DLD1 (cell line): ENCODE measurements at regions not wholly inside any gene's neighbourhood (a gene's known extent, or its start where the extent isn't known, plus 50 kb on each side); places are given as distances from the start of the nearest gene placed in this dataset.

Source experiments
- in situ Hi-C: cut with HindIII; loops from 2 replicates; pipeline ENCODE4 v1.10.0; 2017; ENCODE audit warnings: low sequenced_read_pairs

DNA sequence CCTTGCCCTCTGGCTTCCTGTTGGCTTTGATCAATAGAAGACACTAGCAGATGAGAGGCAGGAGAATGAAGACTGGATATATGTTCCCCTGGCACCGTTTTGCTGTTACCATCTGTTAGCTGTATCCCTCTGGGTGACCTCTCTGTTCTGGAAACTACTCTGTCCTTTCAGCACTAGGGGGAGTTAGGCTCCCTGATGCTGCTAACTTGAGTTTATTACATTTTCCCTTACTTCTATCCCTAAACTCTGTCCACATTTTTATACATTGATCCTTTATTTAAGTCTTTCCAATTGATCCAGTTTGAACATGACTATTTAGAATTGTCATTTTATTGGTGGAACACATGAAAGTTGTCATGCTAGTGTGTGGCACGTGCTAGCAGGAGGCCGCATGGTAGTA, 1014.3 kb upstream of the CDH2 start:
- in situ Hi-C loops, result no loop called here

DNA sequence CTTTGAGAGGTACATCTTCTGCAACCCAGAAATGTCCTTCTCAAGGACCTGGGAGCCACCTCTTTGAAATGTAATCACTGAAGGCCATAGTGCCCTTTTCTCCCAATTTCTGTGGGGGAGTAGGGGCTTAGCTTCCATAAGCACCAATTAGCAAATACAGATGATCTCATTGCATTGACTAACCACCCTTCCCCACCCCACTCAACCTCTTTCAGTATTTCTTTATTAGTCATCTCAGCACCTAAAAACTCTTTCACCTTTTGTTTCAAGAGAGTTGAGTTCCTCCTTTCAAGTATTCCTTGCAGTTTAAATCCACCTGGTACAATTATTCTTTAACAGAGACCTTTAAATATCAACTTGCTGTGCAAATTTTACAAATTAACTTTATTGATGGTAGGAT, 1011.8 kb upstream of the CDH2 start:
- in situ Hi-C loops, result loop anchor here (5.0 kb wide), 1 partner anchor 71 kb away; no protein-coding TSS in a partner anchor

DNA sequence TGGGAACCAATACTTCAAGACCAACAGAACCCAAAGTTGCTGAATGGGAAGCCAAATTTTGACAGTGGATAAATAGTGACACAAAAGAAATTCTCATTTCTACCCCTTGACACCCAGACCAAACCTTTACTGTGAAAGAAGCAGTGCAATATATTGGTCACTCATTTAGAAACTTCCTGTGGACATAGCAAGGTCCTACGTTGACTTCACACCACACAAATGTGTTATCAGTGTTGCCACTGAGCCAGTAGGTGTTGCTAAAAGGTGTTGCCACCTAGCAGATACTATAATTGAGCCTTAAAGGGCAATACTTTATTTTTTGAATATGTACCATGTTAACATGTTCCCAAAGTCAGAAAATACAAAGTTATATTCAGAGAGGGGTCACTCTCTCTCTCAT, 1008.9 kb upstream of the CDH2 start:
- in situ Hi-C loops, result loop anchor here (5.0 kb wide), 1 partner anchor 68 kb away; no protein-coding TSS in a partner anchor

GRCh38 chr18:29184654-29185053, 1007.7 kb upstream of the CDH2 start:
- in situ Hi-C loops, result loop anchor here (5.0 kb wide), 1 partner anchor 67 kb away; no protein-coding TSS in a partner anchor

DNA sequence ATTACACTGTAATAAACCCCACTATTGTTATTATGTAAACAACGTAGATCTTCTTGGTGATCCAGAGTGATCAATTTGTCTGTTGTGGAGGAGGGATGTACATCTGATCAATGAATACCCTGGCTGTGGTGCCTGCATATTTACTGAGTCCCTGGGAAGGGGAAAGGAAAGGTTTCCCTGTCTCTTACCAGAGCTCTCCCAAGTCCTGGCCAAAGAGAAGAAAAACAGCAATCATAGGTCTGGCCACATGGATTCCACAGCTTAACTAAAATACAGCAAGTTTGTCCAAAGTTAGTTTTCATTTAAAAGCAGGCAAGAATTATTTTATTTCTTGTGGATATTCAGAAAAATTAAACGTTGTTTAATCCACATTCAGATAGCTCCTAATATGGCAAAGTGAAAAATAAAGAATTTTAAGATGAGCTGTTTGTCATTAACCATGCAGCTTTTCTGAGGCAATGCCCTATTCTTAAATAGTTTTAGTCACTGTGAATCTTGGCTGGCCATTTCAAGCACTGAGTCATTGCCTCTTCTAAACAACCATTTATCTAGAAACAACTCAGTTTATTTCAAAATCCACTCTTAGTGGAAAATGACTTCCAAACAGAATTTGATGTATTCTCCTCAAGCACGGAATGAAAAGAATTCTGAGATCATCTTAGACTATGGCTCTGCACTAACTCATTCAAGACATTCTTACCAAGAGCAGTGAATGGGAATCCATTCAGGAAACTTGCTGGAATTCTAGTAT, 1004.4 kb upstream of the CDH2 start:
- in situ Hi-C loops, result no loop called here

DNA sequence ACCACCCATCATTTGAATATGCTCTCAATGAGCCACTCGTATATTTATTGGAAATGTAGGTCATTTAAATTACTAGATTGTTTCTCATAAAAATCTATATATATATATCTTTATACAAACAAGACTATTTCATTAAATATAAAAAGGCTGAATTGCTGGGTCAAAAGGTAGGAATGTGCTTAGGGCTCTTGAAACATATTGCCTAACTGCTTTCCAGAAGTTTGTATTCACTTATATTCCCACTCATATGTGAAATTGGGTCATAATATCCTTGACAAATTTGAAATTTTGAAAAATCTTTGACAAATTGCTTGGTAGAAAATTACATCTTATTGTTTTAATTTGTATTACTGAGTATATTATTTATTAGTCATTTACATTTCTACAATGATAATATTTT, 999.8 kb upstream of the CDH2 start:
- in situ Hi-C loops, result no loop called here

GRCh38 chr18:29174891-29175290, 998.0 kb upstream of the CDH2 start:
- in situ Hi-C loops, result no loop called here

- in situ Hi-C loops, result no loop called here
Measured at GRCh38 chr18:29172756-29173067, 995.8 kb upstream of the CDH2 start.

- in situ Hi-C loops, result no loop called here
Measured at GRCh38 chr18:29171892-29172755, 995.2 kb upstream of the CDH2 start.

- in situ Hi-C loops, result no loop called here
Measured at GRCh38 chr18:29169599-29169998, 992.7 kb upstream of the CDH2 start.

GRCh38 chr18:29164993-29165599, 988.2 kb upstream of the CDH2 start:
- in situ Hi-C loops, result no loop called here

DNA sequence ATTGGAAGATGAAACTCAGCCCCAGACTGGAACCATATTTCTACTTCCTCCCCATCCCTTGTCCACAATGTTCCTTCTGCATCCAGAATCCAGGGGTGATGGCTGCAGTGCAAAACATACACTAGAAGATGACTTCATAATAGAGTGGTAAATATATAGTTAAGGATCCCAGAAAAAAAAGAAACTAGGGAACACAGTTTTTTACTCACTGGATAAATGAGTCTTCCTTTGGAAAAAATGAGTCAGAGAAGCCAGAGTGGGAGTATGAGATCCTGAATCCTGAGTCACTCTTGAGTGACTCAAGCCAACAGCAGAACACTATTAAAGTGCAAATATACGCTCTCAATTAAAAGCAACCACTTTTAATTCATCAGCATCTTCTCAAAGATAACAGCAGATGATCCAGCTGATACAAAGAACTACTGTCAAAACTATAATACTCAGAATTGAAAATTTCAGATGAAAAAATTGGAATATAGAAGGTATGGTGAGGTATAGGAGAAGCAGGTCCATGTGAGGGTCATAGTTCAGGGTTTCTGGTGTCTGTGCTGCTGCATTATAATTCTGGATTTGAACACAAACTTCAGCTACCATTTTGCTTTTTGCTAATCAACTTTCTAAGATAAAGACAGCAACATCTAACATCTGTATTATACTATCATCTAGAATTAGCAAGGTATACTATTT, 987.2 kb upstream of the CDH2 start:
- in situ Hi-C loops, result no loop called here

DNA sequence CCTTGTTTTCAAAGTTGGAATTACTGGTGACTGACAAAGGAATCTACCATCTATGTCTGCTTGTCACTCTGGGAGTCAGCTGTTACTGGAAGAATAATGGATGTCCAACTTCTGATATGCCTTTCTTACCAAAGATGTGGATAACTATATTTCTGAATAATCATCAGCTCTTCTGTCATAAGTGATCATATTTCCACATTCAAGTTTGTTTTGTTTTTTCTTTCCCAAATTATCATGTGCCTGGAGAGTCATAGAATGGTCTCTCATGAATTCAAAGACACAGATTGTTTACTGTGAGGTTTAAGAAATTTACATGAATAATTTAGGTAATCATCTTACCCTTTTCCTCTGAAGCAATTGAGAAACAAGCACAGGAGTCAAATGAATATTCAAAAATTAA, 986.7 kb upstream of the CDH2 start:
- in situ Hi-C loops, result no loop called here

- in situ Hi-C loops, result no loop called here
Measured at GRCh38 chr18:29161429-29161828, 984.5 kb upstream of the CDH2 start.

DNA sequence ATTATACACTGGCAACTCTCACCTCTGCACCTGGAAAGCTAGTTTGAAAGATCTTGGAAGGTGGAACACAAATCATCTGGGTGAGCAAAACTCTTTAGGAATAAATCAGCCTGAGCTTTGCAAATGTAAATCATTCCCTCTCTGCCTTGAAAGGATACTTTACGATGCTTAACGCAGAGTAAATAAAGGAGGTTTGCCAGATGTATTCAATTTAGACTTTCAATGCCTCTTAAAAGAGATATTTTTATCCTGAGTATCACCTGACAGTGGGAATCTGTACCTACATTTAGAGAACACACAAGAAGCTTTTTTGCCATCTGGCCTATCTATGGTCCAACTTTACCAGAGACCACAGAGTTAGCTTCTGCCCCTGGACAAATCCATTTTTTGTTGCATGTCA, 983.2 kb upstream of the CDH2 start:
- in situ Hi-C loops, result no loop called here

GRCh38 chr18:29157905-29158304, 981.0 kb upstream of the CDH2 start:
- in situ Hi-C loops, result no loop called here

DNA sequence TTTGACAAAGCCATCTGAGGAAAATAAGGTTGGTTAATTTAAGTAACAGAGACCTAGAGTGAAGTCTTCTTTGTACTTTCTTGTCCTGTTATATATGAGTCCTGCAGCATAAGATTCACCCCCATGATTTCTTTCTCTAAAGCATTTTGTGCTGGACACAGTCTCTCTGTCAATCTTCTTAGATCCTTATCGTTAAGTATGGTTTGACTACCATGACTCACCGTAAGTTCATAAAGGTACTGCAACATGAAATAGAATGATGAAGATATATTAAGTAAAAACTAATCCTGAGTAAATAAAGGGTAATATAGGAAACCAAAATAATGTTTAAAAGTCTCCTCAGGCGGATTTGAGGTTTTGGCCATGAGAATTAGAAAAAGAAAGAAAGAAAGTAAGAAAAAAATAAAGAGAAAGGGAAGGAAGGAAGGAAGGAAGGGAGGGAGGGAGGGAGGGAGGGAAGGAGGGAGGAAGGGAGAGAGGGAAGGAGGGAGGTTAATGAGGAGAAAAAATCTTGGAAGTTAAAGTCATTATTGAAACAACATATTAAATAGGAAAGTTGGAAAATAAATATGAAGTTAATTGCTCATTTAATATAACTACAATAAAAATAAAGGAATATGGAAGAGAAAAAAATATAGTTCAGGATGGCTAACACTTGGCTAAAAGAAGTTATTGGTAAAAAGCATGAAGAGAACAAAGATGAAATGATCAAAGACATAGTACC, 980.3 kb upstream of the CDH2 start:
- in situ Hi-C loops, result no loop called here

GRCh38 chr18:29156531-29156930, 979.6 kb upstream of the CDH2 start:
- in situ Hi-C loops, result no loop called here

DNA sequence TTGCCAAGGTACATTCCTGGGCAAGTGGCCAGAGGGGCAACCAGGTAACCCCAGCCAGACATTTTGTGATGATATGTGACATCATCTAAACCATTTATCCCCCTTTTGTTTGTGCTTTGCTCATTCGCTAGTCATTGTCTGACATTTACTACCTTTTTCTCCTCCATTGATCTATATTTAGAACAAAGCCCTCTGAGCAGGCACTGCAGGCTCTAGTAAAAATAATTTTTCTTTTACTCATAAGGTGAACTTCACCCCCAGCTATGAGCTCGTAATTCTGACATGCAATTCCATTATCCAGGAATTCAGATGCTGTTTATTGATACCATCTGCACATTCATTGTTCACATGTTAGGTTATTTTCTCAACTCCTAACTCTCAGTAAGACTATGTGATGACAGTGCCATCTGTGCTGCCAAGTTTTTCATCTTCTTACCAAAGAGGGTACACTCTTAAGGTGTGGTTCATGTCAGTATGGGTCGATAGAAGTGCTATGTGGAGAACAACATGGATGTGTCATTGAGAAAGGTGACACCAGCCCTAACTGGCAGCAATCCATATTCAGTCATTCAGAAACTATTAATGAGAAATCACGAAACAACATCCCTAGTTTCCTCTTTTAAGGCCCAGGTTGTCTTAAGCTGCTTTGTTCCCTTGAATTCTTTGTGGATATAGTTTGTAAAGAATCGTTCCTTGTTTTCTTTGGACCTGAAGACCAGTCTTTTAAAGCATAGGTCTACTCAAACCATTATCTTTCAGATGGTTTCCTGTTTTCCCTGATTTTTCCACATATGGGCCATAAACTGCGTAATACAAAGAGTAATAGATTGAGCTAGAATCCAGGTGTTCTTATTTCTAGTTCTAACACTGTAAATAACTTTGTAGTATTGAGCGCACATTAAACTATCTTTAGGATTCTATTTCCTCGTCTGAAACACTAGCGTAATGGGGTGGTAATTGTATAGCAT, 978.1 kb upstream of the CDH2 start:
- in situ Hi-C loops, result no loop called here
